AG09309 (cell line): ENCODE measurements at regions not wholly inside any gene's neighbourhood (a gene's known extent, or its start where the extent isn't known, plus 50 kb on each side); places are given as distances from the start of the nearest gene placed in this dataset.

Experiments
- DNase-seq: peaks from one replicate; pipeline ENCODE4 v3.0.0-alpha.2; 2010; ENCODE audit warnings: low read depth
- H3K4me3 ChIP-seq: 2 replicates; pipeline ENCODE4 v1.5.1; 2011; ENCODE audit warnings: mild to moderate bottlenecking, low read depth, low read length, moderate library complexity; ENCODE audit not compliant: control insufficient read depth
- CTCF ChIP-seq: IDR thresholded peaks from 2 replicates; pipeline ENCODE4 v1.5.1; 2011; ENCODE audit warnings: mild to moderate bottlenecking, low read depth, low read length, inconsistent platforms; ENCODE audit not compliant: insufficient read depth, control insufficient read depth; ENCODE audit errors: missing control alignments

- no peak for TF ChIP-seq CTCF
- no peak overlapping the region for H3K4me3 ChIP-seq
- DNase-seq: no peak
Measured at GRCh38 chr13:39110518-39111097, 72.4 kb downstream of the NHLRC3 start.

DNA sequence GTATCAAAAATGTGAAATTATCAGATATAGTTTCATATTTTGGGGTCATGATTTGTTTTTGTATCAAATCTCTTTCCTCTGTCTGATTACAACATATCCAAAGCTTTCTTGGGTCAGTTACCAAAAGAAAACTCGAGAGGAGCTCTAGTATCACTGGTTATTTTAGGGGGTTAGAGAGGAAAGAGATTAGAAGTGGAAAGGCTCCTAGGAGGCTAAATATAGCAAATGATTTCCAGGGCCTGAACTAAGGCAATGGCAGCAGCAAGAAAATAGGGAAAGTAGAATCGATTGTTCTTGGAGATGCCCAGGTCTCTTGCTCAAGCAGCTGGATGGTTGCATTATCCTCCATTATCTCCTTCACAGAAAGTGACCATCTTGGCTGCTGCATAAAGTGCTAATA is 72.9 kb downstream of the NHLRC3 start:
- no peak for TF ChIP-seq CTCF
- no peak for DNase-seq

GRCh38 chr13:39119422-39119821 is 81.2 kb downstream of the NHLRC3 start:
- no peak for TF ChIP-seq CTCF
- no peak overlapping the region for H3K4me3 ChIP-seq
- no peak for DNase-seq

More for the DNA sequence above, 72.9 kb downstream of the NHLRC3 start:
- no peak overlapping the region for H3K4me3 ChIP-seq

GRCh38 chr13:39123578-39123977 is 85.3 kb downstream of the NHLRC3 start:
- no peak for DNase-seq
- no peak overlapping the region for H3K4me3 ChIP-seq
- TF ChIP-seq CTCF: no peak

GRCh38 chr13:39129213-39129612 is 91.0 kb downstream of the NHLRC3 start:
- no peak for DNase-seq
- no peak overlapping the region for H3K4me3 ChIP-seq
- no peak for TF ChIP-seq CTCF

DNA sequence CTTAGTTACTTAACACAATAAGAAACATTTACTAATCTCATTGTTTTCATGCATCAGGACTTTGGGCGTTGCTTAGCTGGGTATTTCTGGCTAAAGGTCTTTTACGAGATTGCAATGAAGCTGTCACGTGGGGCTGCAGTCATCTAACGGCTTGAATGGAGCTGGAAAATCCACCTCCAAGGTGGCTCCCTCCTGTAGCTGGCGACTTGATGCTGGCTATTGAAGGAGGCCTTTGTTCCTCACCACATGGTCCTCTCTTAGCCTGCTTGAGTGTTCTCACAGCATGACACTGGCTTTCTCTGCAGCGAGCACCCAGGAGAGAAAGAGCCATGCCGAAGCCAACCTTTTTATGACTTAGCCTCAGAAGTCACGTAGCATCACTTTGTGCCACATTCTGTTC is 92.0 kb downstream of the NHLRC3 start:
- H3K4me3 ChIP-seq: no peak overlapping the region
- no peak for TF ChIP-seq CTCF
- no peak for DNase-seq
